Astrocyte (in vitro differentiated cells and primary cell): ENCODE measurements at regions not wholly inside any gene's neighbourhood (a gene's known extent, or its start where the extent isn't known, plus 50 kb on each side); places are given as distances from the start of the nearest gene placed in this dataset.

Experiments used
- CTCF ChIP-seq: IDR thresholded peaks from 2 replicates; pipeline ENCODE4 v1.5.1; 2011; ENCODE audit warnings: low read depth, mild to moderate bottlenecking, inconsistent platforms, low read length, moderate library complexity; ENCODE audit not compliant: insufficient read depth
- EZH2 ChIP-seq: IDR thresholded peaks from 2 replicates; pipeline ENCODE4 v1.6.1; 2012; ENCODE audit warnings: mild to moderate bottlenecking, low read length, inconsistent platforms; ENCODE audit not compliant: insufficient read depth

GRCh38 chr1:232260861-232261260, 369.1 kb downstream of the SIPA1L2 start:
- TF ChIP-seq CTCF (no peak), EZH2 (no peak)
